GM18907 (cell line): ENCODE measurements at regions not wholly inside any gene's neighbourhood (a gene's known extent, or its start where the extent isn't known, plus 50 kb on each side); places are given as distances from the start of the nearest gene placed in this dataset.

Experiments
- ATAC-seq: cut with Tn5 transposase; IDR thresholded peaks from one replicate; pipeline ENCODE4 v1.9.1; 2021; ENCODE audit warnings: mild to moderate bottlenecking, moderate library complexity; ENCODE audit not compliant: unreplicated experiment

DNA sequence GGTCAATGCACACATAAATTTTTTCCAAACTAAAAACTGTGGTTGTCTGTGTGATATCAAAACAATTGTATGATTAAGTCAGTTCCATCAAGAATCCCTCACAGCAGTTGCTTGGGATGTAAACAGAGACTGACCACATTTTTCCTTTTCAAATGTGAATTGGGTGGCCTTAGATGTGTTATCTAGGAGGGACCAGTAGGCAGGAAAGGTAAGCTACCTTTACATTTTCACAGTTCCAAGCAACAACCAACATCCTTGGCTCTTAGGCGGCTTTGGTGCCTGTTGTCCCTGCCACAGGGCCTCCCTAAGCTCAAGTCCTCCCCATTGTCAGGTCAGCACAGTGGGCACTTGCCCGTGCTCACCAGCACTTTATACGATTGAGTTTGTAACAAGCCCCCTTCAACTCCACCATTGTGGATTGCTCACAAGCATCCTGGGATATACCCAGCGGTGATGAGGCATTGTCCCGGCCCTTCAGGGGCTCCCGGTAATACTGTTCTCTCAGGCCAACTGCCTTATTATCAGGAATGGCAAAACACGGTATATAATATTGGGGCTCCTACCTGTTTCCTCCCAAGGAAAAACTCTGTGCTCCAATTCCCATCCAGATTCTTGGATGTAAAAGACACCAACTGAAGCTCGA, 114.9 kb upstream of the ANKRD1 start:
- no peak for ATAC-seq

DNA sequence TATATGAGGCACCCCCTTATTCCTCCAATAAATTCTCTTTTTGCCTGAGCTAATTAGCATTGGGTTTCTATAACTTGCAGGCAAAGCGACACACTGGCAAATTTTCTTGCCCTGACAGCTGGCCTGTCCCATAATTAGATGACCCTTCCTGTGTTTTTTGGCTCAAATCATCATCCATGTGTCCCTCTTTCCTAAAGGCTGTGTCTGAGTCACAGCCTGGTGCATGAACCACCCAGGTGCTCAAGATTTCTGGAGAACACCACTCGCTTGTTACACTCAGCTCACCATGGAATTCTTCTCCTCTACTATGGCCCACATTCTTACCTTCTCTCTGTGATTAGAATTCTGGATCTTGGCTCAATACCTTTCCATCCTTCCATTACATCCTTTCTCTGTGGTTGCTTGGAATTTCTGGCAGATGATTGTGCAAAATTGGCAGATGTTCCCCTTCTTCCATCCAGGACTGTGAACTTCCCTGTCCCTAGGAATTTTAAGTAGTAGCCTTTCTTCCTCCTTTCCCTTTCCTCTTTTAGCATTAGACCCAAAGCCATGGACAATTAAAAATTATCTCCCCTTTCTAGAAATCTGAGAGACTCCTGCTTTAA, 116.0 kb upstream of the ANKRD1 start:
- no peak for ATAC-seq

- ATAC-seq = no peak
Measured at GRCh38 chr10:91038971-91039370, 118.1 kb upstream of the ANKRD1 start.

DNA sequence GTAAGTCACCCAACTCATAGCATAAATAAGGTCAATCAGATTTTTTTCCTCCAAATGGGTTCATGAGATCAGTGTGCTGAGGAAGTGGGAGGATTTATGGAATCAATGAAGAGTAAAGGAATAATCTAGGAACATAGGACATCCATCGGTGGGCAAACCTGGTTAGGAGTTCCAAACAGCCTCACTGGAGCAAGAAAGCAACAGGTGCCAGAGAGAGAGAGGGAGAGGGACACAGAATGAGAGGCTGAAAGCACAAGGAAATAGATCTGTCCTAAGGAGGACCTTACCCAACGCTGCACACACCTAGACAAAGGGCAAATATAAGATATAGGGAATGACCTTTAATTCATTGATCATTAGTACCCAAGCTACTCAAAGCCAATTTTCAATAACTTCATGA, 119.5 kb upstream of the ANKRD1 start:
- no peak for ATAC-seq

GRCh38 chr10:91042069-91042468, 121.2 kb upstream of the ANKRD1 start:
- no peak for ATAC-seq

- no peak for ATAC-seq
Measured at GRCh38 chr10:91043173-91043910, 122.5 kb upstream of the ANKRD1 start.

DNA sequence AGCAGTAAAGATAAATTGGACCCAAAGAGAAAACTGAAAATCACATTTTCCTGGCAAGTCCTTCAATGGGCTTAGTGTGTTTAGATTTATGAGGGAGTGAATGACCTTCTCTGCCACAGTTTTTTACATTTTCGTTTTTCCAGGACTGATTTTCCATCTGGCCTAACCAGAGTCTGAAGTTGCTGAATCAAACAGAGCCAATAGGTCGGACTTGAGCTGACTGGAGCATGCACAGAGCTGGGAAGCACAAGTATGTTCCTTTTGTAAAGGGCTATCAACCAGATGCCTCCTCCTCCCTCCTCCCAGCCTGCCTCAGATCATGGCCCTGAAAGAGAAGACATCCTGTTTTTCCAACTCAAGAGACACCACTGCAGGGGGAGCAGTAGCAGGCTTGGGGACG, 126.0 kb upstream of the ANKRD1 start:
- no peak for ATAC-seq

- no peak for ATAC-seq
Measured at GRCh38 chr10:91048380-91048779, 127.5 kb upstream of the ANKRD1 start.

- ATAC-seq = no peak
Measured at GRCh38 chr10:91049296-91049987, 128.6 kb upstream of the ANKRD1 start.

DNA sequence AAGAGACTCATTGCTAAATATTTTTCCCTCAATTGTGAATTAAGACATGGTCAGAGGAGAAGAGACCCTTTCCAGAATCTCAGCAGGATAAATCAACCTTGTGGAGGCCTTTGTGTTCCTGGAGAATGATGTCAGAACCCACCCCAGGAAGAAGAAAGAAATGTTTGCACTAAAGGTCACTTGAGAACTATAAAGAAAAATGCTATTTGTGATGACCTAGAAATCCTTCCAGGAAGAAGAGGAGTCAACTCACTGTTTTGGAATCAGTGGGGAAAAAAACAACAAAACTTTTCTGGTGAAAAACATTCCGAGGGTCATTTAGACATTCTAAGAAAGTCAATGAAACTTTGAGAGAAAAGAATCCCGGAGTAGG, 129.1 kb upstream of the ANKRD1 start:
- ATAC-seq = no peak

GRCh38 chr10:91050371-91051034, 129.6 kb upstream of the ANKRD1 start:
- no peak for ATAC-seq

DNA sequence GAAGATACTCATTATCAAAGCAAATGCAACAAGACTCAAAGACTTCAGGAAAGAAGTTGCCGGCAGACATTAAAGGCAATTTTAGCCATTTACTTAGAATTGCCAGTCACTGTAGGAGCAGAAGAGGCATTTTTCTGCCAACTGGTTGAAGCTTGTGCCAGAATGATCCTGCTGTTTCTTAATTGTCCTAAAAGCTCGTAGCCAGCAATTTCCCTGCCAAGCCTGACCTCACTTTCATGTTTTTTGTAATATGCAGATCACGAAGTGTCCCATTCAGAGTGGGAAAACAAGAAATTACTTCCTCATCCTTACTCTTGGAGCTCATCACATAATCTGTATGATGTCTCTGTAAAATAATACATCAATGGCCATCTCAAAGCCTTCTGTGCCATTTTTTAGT, 130.9 kb upstream of the ANKRD1 start:
- no peak for ATAC-seq

GRCh38 chr10:91054325-91054724, 133.4 kb upstream of the ANKRD1 start:
- ATAC-seq = no peak

- ATAC-seq = no peak
Measured at GRCh38 chr10:91061187-91061586, 140.3 kb upstream of the ANKRD1 start.

DNA sequence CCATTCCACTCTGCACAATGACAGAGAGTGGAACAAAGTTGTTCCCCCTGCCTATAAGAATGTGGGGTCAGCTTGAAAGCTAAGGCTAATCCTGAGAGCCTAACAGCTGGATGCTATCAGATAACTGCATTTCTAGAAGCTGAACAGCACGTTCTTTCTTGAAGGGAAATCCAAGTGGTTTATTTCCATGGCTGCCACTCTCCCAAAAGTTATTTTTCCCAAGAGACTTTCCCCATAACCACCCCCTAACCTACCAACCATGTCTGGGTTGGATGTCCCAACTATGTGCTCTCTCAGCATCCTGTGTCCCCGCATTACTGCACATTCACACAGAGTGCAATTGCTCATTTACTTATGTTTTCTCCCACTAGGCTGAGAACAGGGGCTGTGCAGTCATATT, 140.7 kb upstream of the ANKRD1 start:
- ATAC-seq = no peak

DNA sequence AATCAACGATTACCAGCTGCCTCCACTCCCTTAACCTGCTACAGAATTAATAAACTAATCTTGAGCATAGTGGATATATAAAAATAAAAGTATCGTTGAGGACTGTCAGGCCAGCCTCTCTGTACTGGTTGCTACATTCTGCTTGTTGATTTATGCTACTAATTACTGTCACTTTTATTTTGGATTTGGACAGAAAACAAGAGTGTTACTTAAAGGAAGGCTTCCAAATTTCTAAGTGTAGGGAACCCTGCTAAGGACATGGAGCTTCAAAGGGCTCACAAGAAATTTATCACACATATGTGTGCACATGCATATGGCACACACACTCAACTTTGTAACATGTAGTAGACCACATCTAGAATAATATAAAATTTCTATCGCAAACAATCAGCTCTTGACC, 141.2 kb upstream of the ANKRD1 start:
- ATAC-seq = no peak

DNA sequence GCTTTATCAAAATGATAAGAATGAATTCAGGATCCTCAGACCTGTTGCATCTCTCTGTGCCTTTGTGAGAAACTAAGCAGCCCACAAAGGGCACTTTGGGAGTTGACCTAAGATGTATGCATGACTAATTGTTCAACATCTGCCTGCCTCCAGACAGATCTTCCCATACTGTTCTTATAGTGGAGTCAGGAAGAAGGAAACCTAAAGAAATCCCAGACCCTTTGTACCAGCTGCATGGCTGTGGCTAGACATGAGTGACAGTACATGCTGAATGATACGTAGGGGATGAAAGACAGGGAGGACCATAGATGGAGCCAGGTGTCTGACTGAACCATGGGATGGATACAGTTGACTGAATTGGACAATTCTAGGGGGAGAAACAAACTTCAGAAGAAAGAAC, 148.7 kb upstream of the PCGF5 start:
- ATAC-seq = no peak

- ATAC-seq = no peak
Measured at GRCh38 chr10:91073286-91073979, 147.0 kb upstream of the PCGF5 start.

GRCh38 chr10:91076991-91077548, 143.4 kb upstream of the PCGF5 start:
- ATAC-seq = no peak

DNA sequence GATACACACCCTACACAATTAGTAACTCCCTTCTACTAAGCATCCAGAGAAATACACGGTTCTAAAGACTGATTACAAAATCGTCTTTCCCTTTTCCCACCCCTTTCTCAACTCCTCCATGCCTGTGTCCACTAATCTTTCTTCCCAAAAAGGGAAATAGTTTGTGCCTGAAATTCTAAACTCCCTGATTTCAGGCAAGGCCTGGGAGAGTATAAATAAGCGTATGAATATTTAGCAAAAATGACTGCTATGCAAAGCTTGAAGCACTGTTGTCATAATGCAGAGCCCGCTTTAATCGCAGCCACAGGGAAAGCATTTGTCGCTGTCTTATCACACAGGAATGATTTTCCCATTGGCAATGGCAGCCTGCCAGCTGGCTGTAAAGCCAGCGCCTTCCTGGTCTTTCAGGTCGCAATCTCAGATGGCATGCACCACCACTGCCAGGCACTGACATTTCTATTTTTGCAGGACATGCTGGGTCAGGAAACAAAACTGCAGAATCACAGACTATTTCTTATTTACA, 142.9 kb upstream of the PCGF5 start:
- ATAC-seq = no peak
